Activated B cell treated with CpG ODN at 0.5 μM for 24 hours (primary cell): ENCODE measurements at regions not wholly inside any gene's neighbourhood (a gene's known extent, or its start where the extent isn't known, plus 50 kb on each side); places are given as distances from the start of the nearest gene placed in this dataset.
"Not testable (repeated sequence)": the region's sequence is repeated elsewhere in the genome, so short reads cannot be mapped to it uniquely, and the experiment has no call there.

Source experiments
- ATAC-seq: fragments of 200-7000 bp; cut with Tn5 transposase; one replicate; pipeline ENCODE4 v1.10.0; 2021; ENCODE audit warnings: low read depth, mild to moderate bottlenecking, moderate library complexity
- CTCF ChIA-PET: fragments of 350-600 bp; sonication (Branson Sonifier 250); formaldehyde crosslinking; loops from one replicate; lab custom pipeline; 2021; ENCODE audit warnings: antibody characterized with exemption; lab: Charles Lee
- POLR2A ChIA-PET: fragments of 350-600 bp; sonication (Branson Sonifier 250); formaldehyde crosslinking; loops from one replicate; lab custom pipeline; 2021; ENCODE audit warnings: antibody characterized with exemption; lab: Charles Lee
- DNase-seq: peaks from one replicate; pipeline ENCODE4 v3.0.0; 2022
- H3K27ac Mint-ChIP-seq: one replicate; pipeline ENCODE4 v1.8.0; 2020; ENCODE audit warnings: mixed read lengths
- H3K27me3 Mint-ChIP-seq: one replicate; pipeline ENCODE4 v1.8.0; 2021; ENCODE audit warnings: mixed read lengths
- H3K36me3 Mint-ChIP-seq: one replicate; pipeline ENCODE4 v1.8.0; 2021; ENCODE audit warnings: low read depth, mixed read lengths
- H3K4me1 Mint-ChIP-seq: one replicate; pipeline ENCODE4 v1.8.0; 2021; ENCODE audit warnings: mixed read lengths
- H3K4me3 Mint-ChIP-seq: one replicate; pipeline ENCODE4 v1.8.0; 2020; ENCODE audit warnings: mild to moderate bottlenecking, mixed read lengths
- H3K9me3 Mint-ChIP-seq: one replicate; pipeline ENCODE4 v1.8.0; 2020; ENCODE audit warnings: mixed read lengths
- intact Hi-C: fragments of 100-400 bp; cut with micrococcal nuclease; formaldehyde crosslinking; loops from one replicate; pipeline ENCODE4 v1.15.1; 2024
- TF ChIP-seq, protein P1 (sequence below): fragments of 200-600 bp; IDR thresholded peaks from one replicate; pipeline ENCODE4 v1.8.0; 2022; ENCODE audit warnings: antibody characterized with exemption, mild to moderate bottlenecking

DNA sequence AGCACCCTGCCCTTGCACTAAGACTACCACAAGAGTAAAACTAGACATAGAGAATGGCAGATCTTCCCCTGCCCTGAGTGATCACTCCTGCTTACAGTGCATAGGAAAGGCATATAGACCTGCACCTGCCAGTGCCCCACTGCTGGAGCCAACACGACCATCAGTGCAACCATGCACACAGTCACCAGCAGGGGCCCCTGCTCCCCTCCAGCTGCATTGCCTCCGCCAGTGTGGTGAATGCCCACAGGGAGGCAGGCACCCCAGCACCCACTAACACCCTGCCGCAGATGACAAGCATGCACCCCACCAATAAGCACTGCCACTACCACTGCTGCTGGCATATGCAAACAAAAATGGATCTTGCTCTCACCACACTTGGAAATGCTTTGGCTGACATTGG lies 478.8 kb downstream of the ADCYAP1 start:
- intact Hi-C loops, result no loop called here
- no peak overlapping the region for H3K27ac Mint-ChIP-seq
- POLR2A ChIA-PET, result no interaction called here
- TF ChIP-seq, protein P1, sequence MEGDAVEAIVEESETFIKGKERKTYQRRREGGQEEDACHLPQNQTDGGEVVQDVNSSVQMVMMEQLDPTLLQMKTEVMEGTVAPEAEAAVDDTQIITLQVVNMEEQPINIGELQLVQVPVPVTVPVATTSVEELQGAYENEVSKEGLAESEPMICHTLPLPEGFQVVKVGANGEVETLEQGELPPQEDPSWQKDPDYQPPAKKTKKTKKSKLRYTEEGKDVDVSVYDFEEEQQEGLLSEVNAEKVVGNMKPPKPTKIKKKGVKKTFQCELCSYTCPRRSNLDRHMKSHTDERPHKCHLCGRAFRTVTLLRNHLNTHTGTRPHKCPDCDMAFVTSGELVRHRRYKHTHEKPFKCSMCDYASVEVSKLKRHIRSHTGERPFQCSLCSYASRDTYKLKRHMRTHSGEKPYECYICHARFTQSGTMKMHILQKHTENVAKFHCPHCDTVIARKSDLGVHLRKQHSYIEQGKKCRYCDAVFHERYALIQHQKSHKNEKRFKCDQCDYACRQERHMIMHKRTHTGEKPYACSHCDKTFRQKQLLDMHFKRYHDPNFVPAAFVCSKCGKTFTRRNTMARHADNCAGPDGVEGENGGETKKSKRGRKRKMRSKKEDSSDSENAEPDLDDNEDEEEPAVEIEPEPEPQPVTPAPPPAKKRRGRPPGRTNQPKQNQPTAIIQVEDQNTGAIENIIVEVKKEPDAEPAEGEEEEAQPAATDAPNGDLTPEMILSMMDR, result no peak
- peaks cover 27% of the 10 kb centered on the region for H3K9me3 Mint-ChIP-seq
- H3K4me1 Mint-ChIP-seq, result no peaks in the 10 kb centered on the region
- CTCF ChIA-PET, result no interaction called here
- ATAC-seq, result no peak
- no peaks in the 10 kb centered on the region for H3K27me3 Mint-ChIP-seq
- no peak for DNase-seq
- no peaks in the 10 kb centered on the region for H3K36me3 Mint-ChIP-seq
- H3K4me3 Mint-ChIP-seq, result no peak overlapping the region

DNA sequence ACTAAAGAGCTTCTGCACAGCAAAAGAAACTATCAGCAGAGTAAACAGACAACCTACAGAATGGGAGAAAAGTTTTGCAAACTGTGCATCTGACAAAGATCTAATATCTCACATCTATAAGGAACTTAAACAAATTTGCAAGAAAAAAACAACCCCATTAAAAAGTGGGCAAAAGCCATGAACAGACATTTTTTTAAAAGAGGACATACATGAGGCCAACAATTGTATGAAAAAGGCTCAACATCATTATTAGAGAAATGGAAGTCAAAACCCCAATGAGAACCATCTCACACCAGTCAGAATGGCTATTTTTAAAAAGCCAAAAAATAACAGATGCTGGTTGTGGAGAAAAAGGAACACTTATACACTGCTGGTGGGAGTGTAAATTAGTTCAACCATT lies 483.8 kb downstream of the ADCYAP1 start:
- H3K4me1 Mint-ChIP-seq, H3K27ac Mint-ChIP-seq, POLR2A ChIA-PET, H3K36me3 Mint-ChIP-seq, ATAC-seq, intact Hi-C loops, H3K4me3 Mint-ChIP-seq, CTCF ChIA-PET, H3K27me3 Mint-ChIP-seq, DNase-seq: not testable (repeated sequence)
- H3K9me3 Mint-ChIP-seq, result peaks cover 30% of the 10 kb centered on the region

- POLR2A ChIA-PET, result no interaction called here
- CTCF ChIA-PET, result no interaction called here
- no peak overlapping the region for H3K27ac Mint-ChIP-seq
- intact Hi-C loops, result no loop called here
- H3K4me3 Mint-ChIP-seq, result no peak overlapping the region
- ATAC-seq, result no peak
- no peaks in the 10 kb centered on the region for H3K36me3 Mint-ChIP-seq
- DNase-seq, result no peak
- no peaks in the 10 kb centered on the region for H3K27me3 Mint-ChIP-seq
- no peaks in the 10 kb centered on the region for H3K4me1 Mint-ChIP-seq
- peaks cover 5% of the 10 kb centered on the region for H3K9me3 Mint-ChIP-seq
- TF ChIP-seq, protein P1, result no peak
Measured at GRCh38 chr18:1392046-1392445, 487.4 kb downstream of the ADCYAP1 start.

GRCh38 chr18:1392865-1393734 lies 488.4 kb downstream of the ADCYAP1 start:
- CTCF ChIA-PET, result no interaction called here
- TF ChIP-seq, protein P1, result no peak
- peaks cover 3% of the 10 kb centered on the region for H3K9me3 Mint-ChIP-seq
- H3K27ac Mint-ChIP-seq, result no peak overlapping the region
- H3K27me3 Mint-ChIP-seq, result no peaks in the 10 kb centered on the region
- no peaks in the 10 kb centered on the region for H3K4me1 Mint-ChIP-seq
- POLR2A ChIA-PET, result no interaction called here
- intact Hi-C loops, result no loop called here
- ATAC-seq (no peak), DNase-seq (no peak)
- H3K4me3 Mint-ChIP-seq, result no peak overlapping the region
- no peaks in the 10 kb centered on the region for H3K36me3 Mint-ChIP-seq

- ATAC-seq (no peak), DNase-seq (no peak)
- Mint-ChIP-seq H3K4me3 (no peak overlapping the region), H3K27me3 (no peaks in the 10 kb centered on the region), H3K9me3 (peaks cover 2% of the 10 kb centered on the region), H3K36me3 (no peaks in the 10 kb centered on the region), H3K4me1 (no peaks in the 10 kb centered on the region), H3K27ac (no peak overlapping the region)
- intact Hi-C loops, result no loop called here
- TF ChIP-seq, protein P1, result no peak
- CTCF ChIA-PET, result no interaction called here
- POLR2A ChIA-PET, result no interaction called here
Measured at GRCh38 chr18:1393929-1394328, 489.3 kb downstream of the ADCYAP1 start.
